ENCODE measurements at regions not wholly inside any gene's neighbourhood (a gene's known extent, or its start where the extent isn't known, plus 50 kb on each side); places are given as distances from the start of the nearest gene placed in this dataset.

DNA sequence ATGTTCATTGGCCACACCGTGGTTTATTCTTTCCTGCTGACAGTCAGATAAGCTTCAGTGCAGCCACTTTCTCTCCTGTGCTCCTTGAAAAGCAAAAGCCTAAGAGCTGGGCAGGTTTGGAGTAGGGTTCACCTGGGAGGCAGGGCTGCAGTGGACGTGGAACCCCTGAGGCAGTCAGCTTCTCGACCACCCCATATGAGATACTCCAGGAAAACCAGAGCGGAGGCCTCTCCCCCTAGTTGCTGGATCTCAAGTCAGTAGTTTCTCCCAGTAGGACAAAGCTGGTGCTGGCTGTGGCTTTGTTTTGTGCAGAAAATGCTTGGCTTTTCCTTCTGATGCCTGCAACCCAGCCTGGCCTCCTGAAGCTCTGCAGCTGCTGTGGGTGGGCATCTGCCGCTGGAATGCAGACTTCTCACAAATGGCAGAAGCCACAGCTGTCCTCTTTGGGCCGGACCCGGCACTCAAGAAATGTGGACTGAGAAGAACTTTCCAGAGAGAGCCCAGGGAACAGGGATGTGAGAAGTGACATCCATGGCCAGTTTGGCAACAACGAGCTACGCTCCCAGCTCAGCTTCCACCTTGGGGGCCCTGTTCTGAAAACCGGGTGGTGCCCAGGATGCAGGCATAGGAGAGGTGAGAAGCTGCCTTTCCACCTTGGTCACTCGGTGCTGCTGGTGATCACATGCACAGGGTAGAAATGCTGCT is 276.6 kb upstream of the TCERG1L start:
- no peak for DNase-seq

DNA sequence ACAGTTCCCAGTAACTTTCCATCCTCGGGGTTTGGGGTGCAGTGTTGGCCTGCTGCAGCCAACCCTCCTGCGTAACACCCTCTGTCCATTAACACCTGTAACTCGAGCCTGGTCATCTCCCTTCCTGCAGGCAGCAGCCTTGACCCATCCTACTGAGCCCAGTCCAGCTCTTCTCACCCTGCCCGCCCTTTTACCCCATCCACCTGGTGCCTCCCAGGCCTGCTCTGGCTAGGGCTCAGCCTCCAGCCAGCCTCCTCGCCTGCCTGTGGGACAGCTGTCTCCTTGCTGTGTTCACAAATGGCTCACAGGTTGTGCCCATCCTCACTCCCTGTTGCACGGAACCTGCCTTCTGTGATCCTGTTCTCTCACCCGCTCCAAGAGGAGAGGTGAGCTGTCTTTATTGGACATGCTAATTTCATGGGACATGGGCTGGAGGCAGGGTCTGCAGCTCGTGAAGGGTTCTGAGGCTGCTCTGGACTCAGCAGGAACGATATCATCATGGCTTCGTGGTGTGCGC is 277.2 kb upstream of the TCERG1L start:
- DNase-seq = no peak

DNA sequence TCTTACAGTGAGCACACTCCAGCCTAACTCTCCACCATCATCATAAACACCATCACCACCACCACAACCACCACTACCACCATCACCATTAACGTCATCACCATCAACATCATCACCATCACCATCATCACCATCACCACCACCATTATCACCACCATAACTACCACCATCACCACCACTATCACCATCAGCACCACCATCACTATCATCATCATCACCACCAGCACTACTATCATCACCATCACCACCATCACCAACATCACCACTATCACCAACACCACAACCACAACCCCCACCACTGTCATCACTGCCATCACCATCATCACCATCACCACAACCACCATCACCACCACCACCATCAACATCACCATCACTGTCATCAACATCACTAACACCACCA is 279.0 kb upstream of the TCERG1L start:
- no peak for DNase-seq

DNA sequence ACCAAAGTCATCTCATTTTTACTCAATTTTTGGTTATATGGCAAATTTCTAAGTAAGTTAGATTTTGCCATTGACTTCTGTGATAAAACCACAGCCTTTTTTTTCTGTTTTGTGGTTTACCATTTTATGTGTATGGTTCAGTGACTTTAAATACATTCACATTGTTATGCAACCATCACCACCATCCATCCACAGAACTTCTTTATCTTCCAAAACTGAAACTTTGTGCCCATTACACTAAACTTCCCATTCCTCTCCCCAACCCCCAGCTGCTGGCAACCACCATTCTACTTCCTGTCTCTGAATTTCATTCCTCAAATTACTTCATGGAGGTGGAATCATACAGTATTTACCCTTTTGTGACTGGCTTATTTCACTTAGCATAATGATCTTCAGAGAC is 280.4 kb upstream of the TCERG1L start:
- no peak for DNase-seq

DNA sequence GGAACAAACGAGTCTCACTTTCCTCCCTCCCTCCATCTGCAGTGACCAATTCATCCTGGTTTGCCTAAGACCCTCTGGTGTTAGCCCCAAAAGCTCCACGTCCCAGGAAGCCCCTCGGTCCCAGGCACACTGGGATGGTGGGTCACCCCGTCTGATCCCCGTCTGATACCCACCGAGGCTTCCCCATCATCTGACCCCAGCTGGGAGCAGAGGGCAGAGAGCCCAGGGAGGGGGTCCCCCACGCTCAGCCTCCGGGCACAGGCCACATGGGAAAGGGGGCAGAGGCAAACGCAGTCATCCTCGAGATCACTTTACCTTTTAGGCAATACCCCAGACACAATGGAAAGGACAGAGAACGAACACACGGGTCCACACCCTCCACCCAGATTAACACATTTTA is 291.6 kb upstream of the PPP2R2D start:
- no peak for DNase-seq

DNA sequence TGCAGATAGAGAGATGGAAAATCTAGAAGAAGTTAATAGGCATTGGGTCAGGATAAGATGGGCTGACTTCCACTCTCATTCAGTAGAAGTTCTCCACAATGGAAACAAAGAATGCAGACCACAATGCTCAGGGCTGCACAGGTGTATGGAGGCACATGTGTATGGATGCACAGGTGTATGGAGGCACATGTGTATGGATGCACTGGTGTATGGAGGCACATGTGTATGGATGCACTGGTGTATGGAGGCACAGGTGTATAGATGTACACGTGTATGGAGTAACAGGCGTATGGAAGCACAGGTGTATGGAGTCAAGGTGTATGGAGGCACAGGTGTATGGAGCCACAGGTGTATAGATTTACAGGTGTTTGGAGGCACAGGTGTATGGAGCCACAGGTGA is 285.7 kb upstream of the PPP2R2D start:
- DNase-seq = no peak

DNA sequence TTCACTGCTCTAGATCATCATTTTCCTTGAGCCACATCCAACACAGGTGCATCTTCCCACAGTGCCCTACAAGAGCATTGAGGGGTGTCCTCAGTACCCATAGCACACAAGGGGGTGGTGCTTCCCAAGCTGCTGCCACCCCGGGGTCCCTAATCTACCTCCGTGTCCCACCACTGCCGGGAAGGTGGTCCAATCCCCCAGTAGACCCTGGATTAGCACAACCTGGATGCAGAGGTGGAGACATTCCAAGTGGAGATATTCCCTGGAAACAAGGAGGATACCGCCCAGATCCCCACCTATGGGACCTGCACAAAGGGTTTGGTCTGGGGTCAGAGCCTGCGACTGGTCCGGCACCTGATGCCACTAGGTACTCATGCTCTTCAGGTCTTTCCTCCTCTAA is 284.8 kb upstream of the PPP2R2D start:
- no peak for DNase-seq

DNA sequence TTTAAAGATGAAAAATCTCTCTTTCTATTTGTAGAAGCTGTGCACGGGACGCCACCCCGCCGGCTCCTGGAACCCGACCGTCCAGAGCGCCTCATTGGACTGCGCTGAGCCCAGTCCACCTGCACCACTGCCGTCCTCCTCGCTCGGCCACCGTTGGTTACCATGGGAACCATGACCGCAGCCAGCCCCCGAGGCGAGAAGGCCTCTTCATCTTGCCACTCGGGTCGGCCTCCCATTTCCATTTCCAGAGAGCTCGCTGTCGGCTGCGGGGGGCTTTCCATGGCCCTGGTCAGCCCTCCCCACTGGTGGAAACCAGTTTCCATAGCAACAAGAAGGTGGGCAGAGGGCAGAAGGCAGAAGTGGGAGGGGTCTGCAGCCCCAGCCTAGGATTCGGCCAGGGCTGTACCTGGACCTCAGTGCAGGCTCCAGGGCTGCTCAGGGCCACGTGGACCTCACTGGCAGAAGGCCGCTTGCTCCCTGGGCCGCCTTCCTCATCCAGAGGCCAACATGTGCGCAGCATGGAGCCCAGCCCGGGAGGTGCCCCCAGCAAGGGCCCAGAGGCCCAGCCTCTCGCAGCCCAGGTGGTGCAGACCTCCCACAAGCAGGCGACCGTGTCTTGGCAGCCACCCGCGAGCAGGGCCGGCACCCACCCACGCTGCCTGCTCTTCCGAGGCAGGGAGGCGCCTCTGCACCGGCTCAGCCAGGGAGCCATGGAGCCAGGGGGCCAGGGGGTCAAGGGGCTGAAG is 283.5 kb upstream of the PPP2R2D start:
- DNase-seq = no peak

DNA sequence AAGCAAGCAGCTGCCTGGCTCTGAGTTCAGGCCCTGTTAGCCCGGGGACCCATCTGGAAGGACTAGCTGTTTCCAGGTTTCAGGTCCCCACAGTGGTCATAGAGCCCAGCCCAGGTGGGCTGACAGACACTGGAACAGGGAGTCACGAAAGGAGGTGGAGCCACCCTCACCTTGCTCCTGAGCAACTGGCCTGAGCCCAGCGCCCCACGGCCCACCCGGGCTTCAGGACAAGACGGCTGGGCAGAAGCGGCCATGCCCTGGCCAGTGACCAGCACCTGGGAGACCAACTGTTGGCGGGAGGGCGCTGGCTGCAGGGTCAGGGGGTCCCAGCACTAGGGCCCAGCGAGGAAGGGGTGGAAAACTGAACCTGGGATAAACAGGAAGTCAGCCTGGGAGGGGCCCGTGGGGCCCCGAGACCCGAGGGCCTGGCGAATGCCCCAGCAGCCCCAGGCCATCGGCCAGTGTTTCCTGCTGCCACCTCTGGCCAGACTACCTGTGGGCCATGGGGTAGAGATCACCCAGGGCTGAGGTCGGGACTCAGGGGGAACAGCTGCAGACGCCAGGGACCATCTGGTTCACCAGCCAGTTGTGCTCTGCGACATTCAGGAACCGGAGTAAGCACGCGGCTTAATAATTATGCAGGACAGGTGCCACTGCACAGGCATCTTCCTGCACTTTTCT is 282.1 kb upstream of the PPP2R2D start:
- no peak for DNase-seq

DNA sequence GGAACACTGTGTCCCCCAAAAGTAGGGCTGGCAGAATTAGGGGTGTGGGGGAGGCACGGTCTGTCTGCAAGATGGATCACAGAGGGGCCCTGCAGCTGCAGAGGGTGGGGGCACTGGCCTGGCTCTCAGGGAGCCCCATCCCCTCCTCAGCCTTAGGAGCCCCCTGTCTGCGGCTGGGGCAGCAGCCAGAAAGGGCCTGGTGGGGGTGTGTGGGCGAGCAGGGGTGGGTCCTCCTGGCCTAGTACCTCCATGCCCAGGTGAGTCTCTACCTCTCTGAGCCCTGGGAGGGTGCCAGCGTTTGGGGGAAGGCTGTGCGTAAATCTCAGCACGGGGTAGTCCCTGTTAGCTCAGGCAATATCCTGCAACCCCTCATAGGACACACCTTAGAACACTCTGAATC is 280.5 kb upstream of the PPP2R2D start:
- DNase-seq = no peak

DNA sequence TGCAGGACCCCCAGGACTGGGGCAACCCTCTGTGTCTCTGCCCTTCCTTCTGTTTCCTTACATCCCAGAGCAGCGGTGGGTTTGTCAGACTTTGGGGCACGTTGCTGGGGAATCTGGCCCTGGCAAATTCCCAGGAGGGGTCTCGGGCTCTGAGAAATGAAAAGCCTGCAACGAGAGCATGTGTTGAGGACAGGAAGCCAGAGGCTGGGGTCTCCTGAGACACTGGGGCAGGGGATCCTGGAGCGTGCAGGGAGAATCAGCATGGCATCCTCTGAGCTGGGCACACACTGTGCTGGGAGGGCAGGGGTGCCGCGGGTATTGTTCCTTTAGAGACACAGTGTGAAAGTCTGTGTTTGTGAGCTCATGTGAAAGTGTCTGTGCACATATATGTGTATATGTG is 279.9 kb upstream of the PPP2R2D start:
- no peak for DNase-seq

DNA sequence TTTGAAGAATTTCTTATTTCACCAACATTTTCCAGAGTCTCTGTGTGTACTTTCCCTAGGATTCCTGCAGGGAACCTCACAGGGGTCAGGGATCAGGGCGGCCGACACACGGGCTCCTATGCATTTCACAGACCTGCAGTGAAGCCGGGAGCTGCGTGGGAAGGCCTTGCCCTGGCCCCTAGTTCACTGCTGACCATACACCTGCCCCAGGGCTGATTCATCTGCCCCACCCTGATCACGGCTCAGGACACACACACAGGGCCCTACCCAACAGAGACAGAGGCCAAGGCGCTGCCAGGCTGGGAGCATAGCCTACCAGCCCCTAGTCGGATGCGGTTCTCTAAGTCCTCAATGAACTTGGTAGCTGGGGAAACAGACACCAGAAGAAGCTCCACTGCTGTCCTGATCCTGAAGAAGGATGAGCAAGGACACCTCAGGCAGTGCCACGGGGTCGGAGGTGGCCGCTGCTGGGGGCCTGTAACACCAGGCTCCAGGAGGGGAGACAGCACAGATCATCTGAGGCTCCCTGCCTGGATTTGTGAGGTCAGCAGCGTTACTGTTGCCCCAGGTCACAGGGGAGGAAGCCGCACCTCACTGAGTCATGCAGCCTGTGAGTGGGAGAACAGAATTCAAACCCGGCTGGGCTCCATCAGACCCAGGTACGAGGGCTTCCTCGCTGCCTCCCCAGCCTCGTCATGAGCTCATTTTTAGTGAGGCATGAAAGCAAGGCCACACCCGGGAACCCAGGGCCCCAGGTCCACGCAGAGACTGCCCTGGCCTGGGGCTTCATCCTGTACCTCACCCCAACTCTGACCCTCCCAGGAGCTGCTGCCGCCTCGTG is 278.8 kb upstream of the PPP2R2D start:
- no peak for DNase-seq

DNA sequence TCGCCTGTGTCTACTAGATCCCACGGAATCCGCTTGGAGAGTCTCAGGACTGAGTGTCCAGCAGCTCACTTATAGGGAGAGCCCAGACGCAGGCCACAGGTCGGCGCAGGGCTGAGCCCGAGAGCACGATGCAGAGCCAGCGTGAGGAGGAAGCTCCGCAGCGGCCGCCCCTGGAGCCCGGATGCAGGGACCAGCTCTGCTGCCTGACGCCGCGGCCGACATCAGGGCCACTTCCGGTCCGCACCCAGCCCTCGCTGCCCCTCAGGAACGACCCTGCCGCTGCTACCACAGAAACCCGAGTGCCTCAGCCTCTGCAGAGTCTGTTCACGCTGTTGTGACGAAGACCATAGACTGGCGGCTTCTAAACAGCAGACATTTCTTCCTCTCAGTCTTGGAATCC is 275.8 kb upstream of the PPP2R2D start:
- DNase-seq = no peak

DNA sequence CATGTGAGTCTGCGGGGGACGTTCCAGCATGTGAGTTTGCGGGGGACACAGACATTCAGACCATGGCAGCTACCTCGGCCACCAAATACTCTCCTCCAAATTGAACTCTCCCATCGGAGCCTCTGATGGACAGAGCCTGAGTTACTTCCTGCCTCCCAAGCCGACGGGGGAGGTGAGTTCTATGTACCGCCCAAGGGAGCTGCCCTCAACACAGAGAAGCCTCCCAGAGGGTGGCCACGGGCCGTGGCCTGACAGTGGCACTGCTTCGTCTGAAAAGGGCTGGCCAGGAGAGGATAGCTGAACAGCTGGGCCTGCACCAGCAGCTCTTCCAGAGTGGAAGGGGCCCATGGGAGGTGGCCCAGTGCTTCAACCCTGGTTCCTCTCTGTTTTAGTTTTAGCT is 274.5 kb upstream of the PPP2R2D start:
- DNase-seq = no peak

DNA sequence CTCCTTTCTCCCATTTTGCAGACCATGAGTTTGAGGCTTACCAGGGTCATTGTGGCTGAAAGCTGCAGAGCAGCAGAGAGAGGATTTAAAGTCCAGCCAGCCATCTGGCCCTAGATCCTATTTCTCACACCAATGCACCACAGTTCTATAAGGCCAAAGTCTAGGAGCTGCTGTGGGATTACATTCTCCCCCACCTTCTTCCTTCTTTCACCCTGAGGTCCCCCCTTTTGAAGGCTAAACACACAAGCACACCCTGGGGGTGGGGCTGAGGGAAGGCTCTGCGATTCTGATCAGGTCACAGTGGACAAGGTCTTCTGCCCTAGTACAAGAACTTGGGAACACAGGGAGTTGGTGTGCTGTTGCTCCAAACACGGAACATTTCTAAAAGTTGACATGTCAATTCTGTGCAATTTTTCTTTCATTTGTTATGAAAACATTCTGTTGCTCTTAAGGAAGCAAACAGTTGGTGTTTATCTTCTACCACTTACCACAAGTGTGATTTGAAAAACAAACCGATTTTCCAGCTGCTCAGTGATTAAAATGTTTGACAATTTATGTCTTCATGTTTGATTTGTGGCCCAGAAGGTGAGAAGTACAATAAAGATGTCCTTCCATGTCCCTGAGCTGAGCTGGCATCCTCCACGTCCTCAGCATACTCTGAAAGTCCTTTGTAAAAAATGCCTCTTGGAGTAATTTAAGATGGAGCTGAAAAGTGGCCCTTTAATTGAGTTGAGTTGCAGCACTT is 271.6 kb upstream of the PPP2R2D start:
- no peak for DNase-seq

DNA sequence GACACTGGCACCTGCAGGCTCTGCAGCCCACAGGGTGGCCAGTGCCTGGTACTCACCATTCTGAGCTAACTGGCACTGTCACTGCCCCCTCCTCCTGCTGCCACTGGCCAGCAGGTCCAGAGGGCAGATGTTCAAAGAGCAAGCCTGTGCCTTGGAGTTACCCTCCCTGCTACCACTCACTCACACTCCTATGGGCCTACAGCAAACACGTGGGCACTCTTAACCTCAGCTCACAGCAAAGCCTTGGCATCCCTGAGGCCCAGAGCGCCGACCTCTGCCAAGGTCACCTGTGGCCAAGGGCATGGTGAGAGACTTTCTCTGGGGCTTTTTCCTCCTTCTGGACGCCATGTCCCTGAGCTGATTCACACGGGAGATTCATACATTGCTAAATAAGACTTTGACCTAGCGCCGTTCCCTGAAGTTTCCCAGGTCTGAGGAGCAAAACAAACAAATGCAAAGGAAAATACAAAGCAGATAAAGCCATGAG is 270.0 kb upstream of the PPP2R2D start:
- DNase-seq = no peak

DNA sequence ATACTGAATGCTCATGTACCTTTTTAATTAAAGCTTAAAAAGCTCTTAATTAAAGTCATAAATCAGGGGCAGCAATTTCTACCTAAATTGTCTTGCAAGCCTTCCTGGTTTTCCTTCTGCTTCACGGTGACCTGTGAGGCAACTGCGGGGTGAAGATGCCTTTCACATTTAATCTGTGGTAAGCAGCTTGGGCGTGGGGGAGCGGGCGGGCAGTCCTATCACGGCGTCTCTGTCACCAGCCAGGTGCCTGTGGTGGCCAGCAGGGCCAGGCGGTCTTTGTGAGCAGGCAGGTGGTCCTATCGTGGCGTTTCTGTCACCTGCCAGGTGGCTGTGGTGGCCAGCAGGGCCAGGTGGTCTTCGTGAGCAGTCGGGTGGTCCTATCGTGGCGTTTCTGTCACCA is 269.2 kb upstream of the PPP2R2D start:
- DNase-seq = no peak

DNA sequence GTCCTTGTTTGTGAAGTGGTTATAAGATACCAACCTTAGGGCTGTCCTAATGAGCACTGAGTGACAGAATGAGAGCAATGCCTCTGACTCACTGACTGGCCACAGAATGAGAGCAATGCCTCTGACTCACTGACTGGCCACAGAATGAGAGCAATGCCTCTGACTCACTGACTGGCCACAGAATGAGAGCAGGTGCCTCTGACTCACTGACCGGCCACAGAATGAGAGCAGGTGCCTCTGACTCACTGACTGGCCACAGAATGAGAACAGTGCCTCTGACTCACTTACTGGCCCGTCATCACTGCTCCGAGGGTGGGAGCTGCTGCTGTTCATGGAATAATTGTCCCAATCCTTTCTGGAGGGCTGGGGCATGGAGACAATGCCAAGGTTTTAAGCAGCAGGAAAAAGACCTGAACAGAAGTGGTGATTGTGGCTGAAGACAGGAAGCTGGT is 265.2 kb upstream of the PPP2R2D start:
- DNase-seq = no peak

DNA sequence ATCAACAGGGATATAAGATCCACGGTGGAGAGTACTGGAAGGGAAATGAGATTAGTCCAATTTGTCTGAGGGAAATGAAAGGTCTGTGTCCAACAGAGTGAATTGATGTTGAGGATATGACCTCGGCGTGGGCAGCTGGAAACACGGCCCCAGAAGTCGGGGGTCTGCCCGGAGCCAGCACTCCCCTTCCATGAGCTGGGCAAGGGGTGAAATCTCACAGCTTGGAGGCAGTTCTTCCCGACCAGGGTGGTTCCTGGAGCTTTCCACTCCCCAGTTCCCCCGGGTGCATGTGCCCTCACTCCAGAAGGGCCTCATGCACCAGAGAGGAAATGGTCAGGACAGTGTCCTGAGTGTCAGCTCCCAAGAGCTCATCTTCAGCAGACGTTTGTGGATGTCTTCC is 264.7 kb upstream of the PPP2R2D start:
- no peak for DNase-seq

DNA sequence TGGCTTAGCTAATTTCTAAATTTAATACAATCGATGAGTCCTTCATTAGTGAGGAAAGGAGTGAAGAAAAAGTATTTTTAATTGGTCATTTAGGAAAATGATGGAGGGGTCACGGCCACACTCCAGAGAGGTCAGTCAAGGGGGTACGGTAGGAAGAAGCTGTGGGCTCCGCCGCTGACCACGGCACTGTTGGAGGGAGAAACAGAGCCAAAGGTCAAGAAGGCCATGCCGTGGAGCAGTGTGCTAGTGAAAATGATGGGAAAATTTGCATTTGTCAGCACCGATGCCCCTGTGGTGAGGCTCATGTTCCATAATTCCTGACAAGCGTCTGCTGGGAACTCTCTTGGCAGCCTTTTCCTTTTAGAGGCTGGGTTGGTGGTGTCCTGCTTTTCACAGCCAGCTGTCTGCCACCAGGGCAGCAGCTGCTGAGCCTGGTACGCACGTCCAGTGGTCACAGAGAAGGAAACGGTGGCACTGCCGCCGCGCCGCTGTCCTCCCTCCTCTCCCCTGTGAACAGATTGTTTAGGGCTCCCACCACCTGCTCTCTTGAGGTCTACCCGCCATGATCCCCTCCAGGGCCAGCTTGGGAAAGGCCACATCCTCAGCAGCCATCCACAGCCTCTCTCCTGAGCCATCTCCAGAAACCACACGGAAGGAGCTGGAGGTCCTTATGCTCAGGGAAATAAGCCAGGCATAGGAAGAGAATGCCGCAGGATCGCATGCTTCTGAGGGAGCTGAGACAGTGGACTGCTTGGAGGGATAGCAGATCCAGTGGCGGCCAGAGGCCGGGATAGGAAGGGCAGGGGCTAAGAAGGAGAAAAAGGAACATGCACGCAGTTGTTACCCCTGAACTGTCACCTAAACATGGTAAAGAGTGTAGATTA is 263.7 kb upstream of the PPP2R2D start:
- DNase-seq = no peak
